Liver (tissue), 8 donors: ENCODE measurements at regions not wholly inside any gene's neighbourhood (a gene's known extent, or its start where the extent isn't known, plus 50 kb on each side); places are given as distances from the start of the nearest gene placed in this dataset.

Experiments used
- DNase-seq: peaks from one replicate; pipeline ENCODE4 v3.0.0-alpha.2; 2017; ENCODE audit warnings: low spot score
- H3K27ac ChIP-seq, 2 donors: one replicate each; pipeline ENCODE4 v1.7.0; 2013; ENCODE audit warnings: inconsistent platforms in 2 of 2, low read length in 2 of 2, control low read depth in 1 of 2, low read depth in 1 of 2, mild to moderate bottlenecking in 1 of 2
- H3K27me3 ChIP-seq, 4 donors: one replicate each; pipeline versions ENCODE4 v1.6.1 to v1.7.0; 2013; ENCODE audit warnings: low read length in 3 of 4, inconsistent platforms in 1 of 4, mild to moderate bottlenecking in 1 of 4, moderate library complexity in 1 of 4; ENCODE audit not compliant: control insufficient read depth in 4 of 4, insufficient read depth in 4 of 4
- H3K36me3 ChIP-seq, 4 donors: one replicate each; pipeline versions ENCODE4 v1.6.1 to v1.7.0; 2013; ENCODE audit warnings: low read length in 3 of 4, mild to moderate bottlenecking in 3 of 4, low read depth in 1 of 4, moderate library complexity in 1 of 4; ENCODE audit not compliant: control insufficient read depth in 4 of 4, insufficient read depth in 3 of 4
- H3K4me1 ChIP-seq, 4 donors: one replicate each; pipeline versions ENCODE4 v1.6.1 to v1.7.0; 2013; ENCODE audit warnings: low read length in 3 of 4, mild to moderate bottlenecking in 3 of 4, moderate library complexity in 1 of 4; ENCODE audit not compliant: control insufficient read depth in 4 of 4, insufficient read depth in 4 of 4
- H3K4me3 ChIP-seq, 3 donors: one replicate each; pipeline versions ENCODE4 v1.6.1 to v1.7.0; 2013; ENCODE audit warnings: low read length in 3 of 3, control low read depth in 1 of 3, low read depth in 1 of 3, mild to moderate bottlenecking in 1 of 3
- H3K9ac ChIP-seq, 2 donors: one replicate each; pipeline ENCODE4 v1.7.0; 2013; ENCODE audit warnings: low read length in 2 of 2, mild to moderate bottlenecking in 2 of 2, moderate library complexity in 2 of 2, control low read depth in 1 of 2, low read depth in 1 of 2
- H3K9me3 ChIP-seq, 4 donors: one replicate each; pipeline versions ENCODE4 v1.6.1 to v1.7.0; 2013; ENCODE audit warnings: low read length in 3 of 4; ENCODE audit not compliant: control insufficient read depth in 4 of 4
- EGR1 ChIP-seq, 2 donors: IDR thresholded peaks; 2 replicates each; pipeline ENCODE4 v1.6.1; 2016 to 2018; ENCODE audit warnings: antibody characterized with exemption in 2 of 2, low read depth in 2 of 2
- FOXA1 ChIP-seq: IDR thresholded peaks from 2 replicates; pipeline ENCODE4 v1.6.1; 2016; ENCODE audit warnings: antibody characterized with exemption
- FOXA2 ChIP-seq: IDR thresholded peaks from 2 replicates; pipeline ENCODE4 v1.6.1; 2016; ENCODE audit warnings: antibody characterized with exemption
- GABPA ChIP-seq, 2 donors: IDR thresholded peaks in 1 of 2; conservative IDR thresholded peaks in 1 of 2; 2 replicates each; pipeline ENCODE4 v1.6.1; 2016; ENCODE audit warnings: antibody characterized with exemption in 2 of 2, mild to moderate bottlenecking in 1 of 2, moderate library complexity in 1 of 2
- HNF4A ChIP-seq, 2 donors: conservative IDR thresholded peaks; 2 replicates each; pipeline ENCODE4 v1.6.1; 2016; ENCODE audit warnings: antibody characterized with exemption in 2 of 2, mild to moderate bottlenecking in 2 of 2
- HNF4G ChIP-seq: IDR thresholded peaks from 2 replicates; pipeline ENCODE4 v1.6.1; 2016; ENCODE audit warnings: antibody characterized with exemption
- JUND ChIP-seq, 2 donors: IDR thresholded peaks; 2 replicates each; pipeline ENCODE4 v1.6.1; 2016; ENCODE audit warnings: antibody characterized with exemption in 2 of 2
- NR2F2 ChIP-seq: IDR thresholded peaks from 2 replicates; pipeline ENCODE4 v1.6.1; 2016; ENCODE audit warnings: antibody characterized with exemption
- RAD21 ChIP-seq, 2 donors: IDR thresholded peaks; 2 replicates each; pipeline ENCODE4 v1.6.1; 2016; ENCODE audit warnings: antibody characterized with exemption in 2 of 2, mild to moderate bottlenecking in 2 of 2
- RXRA ChIP-seq, 2 donors: IDR thresholded peaks; 2 replicates each; pipeline ENCODE4 v1.6.1; 2017 to 2018; ENCODE audit warnings: antibody characterized with exemption in 2 of 2, mild to moderate bottlenecking in 1 of 2
- SP1 ChIP-seq: IDR thresholded peaks from 2 replicates; pipeline ENCODE4 v1.6.1; 2018; ENCODE audit warnings: antibody characterized with exemption, mild to moderate bottlenecking
- TAF1 ChIP-seq: conservative IDR thresholded peaks from 2 replicates; pipeline ENCODE4 v1.6.1; 2016; ENCODE audit warnings: antibody characterized with exemption, mild to moderate bottlenecking
- YY1 ChIP-seq: IDR thresholded peaks from 2 replicates; pipeline ENCODE4 v1.6.1; 2016; ENCODE audit warnings: antibody characterized with exemption, mild to moderate bottlenecking
- WGBS: extraction: QIAGEN DNeasy Blood & Tissue Kit; methylation state at CpG from one replicate; pipeline ENCODE4 v1.1.7; 2013; 5-methylcytosine and 5-hydroxymethylcytosine counted together
- TF ChIP-seq, protein P1 (sequence below): IDR thresholded peaks from 2 replicates; pipeline ENCODE4 v1.6.1; 2016; ENCODE audit warnings: antibody characterized with exemption
- TF ChIP-seq, protein P2 (sequence below): IDR thresholded peaks from 2 replicates; pipeline ENCODE4 v1.6.1; 2016; ENCODE audit warnings: antibody characterized with exemption
- TF ChIP-seq, protein P3 (sequence below): IDR thresholded peaks from 2 replicates; pipeline ENCODE4 v1.6.1; 2016; ENCODE audit warnings: antibody characterized with exemption, mild to moderate bottlenecking
- TF ChIP-seq, protein P4 (sequence below): IDR thresholded peaks from 2 replicates; pipeline ENCODE4 v1.6.1; 2016; ENCODE audit warnings: antibody characterized with exemption
- TF ChIP-seq, protein P5 (sequence below): fragments of 150-350 bp; IDR thresholded peaks from 2 replicates; pipeline ENCODE4 v1.5.1; 2017; ENCODE audit warnings: improper control_type of control experiment, low read depth, low read length; ENCODE audit not compliant: missing input control
- donor health status: healthy.
- donor health status: healthy.
- donor health status: healthy.
- donor health status: healthy.
- donor health status: healthy.

DNA sequence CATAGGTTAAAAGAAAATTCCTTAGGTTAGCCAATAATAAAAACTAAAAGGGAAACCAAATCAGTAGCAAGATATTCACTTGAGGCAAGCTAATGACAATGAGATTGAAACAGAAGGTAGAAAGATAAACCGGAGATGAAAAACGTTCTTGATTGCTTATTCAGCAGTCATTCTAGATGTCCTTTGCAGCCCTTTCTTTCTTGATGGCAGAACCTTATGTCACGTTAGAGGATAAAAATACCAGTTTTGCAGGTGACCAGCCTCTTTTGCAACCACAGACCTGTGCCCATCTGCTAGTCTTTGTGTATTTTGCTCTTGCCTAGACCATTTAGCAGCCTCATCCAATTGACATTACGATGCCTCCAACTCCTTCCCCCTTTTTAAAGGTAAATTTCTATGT, 337.8 kb downstream of the DMAC1 start:
- no peak overlapping the region for H3K4me3 ChIP-seq
- TF ChIP-seq, protein P1, sequence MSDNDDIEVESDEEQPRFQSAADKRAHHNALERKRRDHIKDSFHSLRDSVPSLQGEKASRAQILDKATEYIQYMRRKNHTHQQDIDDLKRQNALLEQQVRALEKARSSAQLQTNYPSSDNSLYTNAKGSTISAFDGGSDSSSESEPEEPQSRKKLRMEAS, result no peak
- no peak for TF ChIP-seq HNF4A (conservative IDR thresholded peaks at IDR 0.05)
- TF ChIP-seq RXRA (IDR thresholded peaks at IDR 0.05), result no peak
- TF ChIP-seq SP1, result no peak
- TF ChIP-seq NR2F2, result no peak
- TF ChIP-seq YY1, result no peak
- TF ChIP-seq RAD21 (IDR thresholded peaks at IDR 0.05), result no peak
- no peak for TF ChIP-seq JUND (IDR thresholded peaks at IDR 0.05)
- TF ChIP-seq, protein P2, sequence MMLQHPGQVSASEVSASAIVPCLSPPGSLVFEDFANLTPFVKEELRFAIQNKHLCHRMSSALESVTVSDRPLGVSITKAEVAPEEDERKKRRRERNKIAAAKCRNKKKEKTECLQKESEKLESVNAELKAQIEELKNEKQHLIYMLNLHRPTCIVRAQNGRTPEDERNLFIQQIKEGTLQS, result no peak
- TF ChIP-seq, protein P3, sequence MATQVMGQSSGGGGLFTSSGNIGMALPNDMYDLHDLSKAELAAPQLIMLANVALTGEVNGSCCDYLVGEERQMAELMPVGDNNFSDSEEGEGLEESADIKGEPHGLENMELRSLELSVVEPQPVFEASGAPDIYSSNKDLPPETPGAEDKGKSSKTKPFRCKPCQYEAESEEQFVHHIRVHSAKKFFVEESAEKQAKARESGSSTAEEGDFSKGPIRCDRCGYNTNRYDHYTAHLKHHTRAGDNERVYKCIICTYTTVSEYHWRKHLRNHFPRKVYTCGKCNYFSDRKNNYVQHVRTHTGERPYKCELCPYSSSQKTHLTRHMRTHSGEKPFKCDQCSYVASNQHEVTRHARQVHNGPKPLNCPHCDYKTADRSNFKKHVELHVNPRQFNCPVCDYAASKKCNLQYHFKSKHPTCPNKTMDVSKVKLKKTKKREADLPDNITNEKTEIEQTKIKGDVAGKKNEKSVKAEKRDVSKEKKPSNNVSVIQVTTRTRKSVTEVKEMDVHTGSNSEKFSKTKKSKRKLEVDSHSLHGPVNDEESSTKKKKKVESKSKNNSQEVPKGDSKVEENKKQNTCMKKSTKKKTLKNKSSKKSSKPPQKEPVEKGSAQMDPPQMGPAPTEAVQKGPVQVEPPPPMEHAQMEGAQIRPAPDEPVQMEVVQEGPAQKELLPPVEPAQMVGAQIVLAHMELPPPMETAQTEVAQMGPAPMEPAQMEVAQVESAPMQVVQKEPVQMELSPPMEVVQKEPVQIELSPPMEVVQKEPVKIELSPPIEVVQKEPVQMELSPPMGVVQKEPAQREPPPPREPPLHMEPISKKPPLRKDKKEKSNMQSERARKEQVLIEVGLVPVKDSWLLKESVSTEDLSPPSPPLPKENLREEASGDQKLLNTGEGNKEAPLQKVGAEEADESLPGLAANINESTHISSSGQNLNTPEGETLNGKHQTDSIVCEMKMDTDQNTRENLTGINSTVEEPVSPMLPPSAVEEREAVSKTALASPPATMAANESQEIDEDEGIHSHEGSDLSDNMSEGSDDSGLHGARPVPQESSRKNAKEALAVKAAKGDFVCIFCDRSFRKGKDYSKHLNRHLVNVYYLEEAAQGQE, result no peak
- TF ChIP-seq EGR1 (IDR thresholded peaks at IDR 0.05; ENCODE audit: low read depth in 2 of 2), result no peak
- TF ChIP-seq TAF1, result no peak
- TF ChIP-seq HNF4G, result no peak
- no peak for TF ChIP-seq FOXA2
- TF ChIP-seq GABPA (IDR thresholded peaks at IDR 0.05 in 1 of 2, conservative IDR thresholded peaks at IDR 0.05 in 1 of 2), result no peak
- TF ChIP-seq, protein P4, sequence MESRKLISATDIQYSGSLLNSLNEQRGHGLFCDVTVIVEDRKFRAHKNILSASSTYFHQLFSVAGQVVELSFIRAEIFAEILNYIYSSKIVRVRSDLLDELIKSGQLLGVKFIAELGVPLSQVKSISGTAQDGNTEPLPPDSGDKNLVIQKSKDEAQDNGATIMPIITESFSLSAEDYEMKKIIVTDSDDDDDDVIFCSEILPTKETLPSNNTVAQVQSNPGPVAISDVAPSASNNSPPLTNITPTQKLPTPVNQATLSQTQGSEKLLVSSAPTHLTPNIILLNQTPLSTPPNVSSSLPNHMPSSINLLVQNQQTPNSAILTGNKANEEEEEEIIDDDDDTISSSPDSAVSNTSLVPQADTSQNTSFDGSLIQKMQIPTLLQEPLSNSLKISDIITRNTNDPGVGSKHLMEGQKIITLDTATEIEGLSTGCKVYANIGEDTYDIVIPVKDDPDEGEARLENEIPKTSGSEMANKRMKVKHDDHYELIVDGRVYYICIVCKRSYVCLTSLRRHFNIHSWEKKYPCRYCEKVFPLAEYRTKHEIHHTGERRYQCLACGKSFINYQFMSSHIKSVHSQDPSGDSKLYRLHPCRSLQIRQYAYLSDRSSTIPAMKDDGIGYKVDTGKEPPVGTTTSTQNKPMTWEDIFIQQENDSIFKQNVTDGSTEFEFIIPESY, result no peak
- TF ChIP-seq, protein P5, sequence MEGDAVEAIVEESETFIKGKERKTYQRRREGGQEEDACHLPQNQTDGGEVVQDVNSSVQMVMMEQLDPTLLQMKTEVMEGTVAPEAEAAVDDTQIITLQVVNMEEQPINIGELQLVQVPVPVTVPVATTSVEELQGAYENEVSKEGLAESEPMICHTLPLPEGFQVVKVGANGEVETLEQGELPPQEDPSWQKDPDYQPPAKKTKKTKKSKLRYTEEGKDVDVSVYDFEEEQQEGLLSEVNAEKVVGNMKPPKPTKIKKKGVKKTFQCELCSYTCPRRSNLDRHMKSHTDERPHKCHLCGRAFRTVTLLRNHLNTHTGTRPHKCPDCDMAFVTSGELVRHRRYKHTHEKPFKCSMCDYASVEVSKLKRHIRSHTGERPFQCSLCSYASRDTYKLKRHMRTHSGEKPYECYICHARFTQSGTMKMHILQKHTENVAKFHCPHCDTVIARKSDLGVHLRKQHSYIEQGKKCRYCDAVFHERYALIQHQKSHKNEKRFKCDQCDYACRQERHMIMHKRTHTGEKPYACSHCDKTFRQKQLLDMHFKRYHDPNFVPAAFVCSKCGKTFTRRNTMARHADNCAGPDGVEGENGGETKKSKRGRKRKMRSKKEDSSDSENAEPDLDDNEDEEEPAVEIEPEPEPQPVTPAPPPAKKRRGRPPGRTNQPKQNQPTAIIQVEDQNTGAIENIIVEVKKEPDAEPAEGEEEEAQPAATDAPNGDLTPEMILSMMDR, result no peak
- no peak for TF ChIP-seq FOXA1

More for the DNA sequence above, 337.8 kb downstream of the DMAC1 start:
- Histone ChIP-seq H3K9ac (no peak overlapping the region), H3K27ac (no peak overlapping the region), H3K36me3 (no peaks in the 10 kb centered on the region), H3K9me3 (no peaks in the 10 kb centered on the region), H3K27me3 (peaks cover 0 to 3% (median 0%) of the 10 kb centered on the region in 4 donors), H3K4me1 (no peaks in the 10 kb centered on the region)
- WGBS, result 78% methylated on average over 4 of the region's 4 CpGs
- no peak for DNase-seq
